Stimulated activated CD8-positive, alpha-beta memory T cell treated with anti-CD3 and anti-CD28 coated beads, Interleukin-4, amount 100 ng/mL, for 4 hours (primary cell): ENCODE measurements at regions not wholly inside any gene's neighbourhood (a gene's known extent, or its start where the extent isn't known, plus 50 kb on each side); places are given as distances from the start of the nearest gene placed in this dataset.

ENCODE experiments used
- DNase-seq, 2 donors: peaks; one replicate each; pipeline ENCODE4 v3.0.0-alpha.2; 2020; ENCODE audit warnings: low read depth in 2 of 2, low spot score in 1 of 2

GRCh38 chr6:147903931-147904330 lies 395.4 kb downstream of the SAMD5 start:
- no peak for DNase-seq

DNA sequence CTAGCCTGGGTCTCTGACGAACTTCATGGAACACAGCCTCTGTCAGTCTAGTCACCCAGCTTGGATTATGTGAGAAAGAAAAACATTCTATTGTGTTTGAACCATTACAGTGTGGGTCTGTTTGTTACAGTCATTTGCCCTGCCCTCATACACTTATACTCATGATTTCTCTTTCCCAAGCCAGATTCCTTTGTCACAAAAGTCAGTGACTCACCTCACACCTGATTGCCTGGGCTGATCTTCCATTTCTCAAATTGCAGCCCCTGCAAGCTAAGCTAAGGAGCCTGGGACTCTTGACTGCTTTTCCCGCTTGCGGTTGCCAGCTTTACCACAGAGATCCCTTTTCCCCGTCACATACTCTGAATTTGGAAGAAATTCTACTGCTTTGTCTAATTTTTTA lies 395.9 kb downstream of the SAMD5 start:
- DNase-seq: no peak

DNA sequence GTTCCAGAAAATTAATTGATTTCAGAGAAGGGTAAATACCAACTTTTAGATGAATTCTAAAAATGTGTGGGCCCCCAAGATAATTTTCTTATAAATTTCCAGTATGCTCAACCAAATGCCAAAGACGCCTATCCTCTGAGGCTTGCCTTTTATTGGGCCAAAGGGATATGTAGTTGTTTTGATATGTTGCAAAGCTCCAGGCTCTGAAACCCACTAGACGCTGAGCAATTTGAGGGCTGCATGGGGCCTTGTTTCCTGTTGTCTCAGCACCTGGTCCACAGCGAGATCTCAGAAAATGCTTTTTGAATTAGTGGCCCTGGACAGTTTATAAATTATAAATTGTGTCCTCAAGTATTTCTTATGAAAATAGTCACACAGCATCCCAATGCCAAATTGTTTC lies 397.2 kb downstream of the SAMD5 start:
- no peak for DNase-seq

DNA sequence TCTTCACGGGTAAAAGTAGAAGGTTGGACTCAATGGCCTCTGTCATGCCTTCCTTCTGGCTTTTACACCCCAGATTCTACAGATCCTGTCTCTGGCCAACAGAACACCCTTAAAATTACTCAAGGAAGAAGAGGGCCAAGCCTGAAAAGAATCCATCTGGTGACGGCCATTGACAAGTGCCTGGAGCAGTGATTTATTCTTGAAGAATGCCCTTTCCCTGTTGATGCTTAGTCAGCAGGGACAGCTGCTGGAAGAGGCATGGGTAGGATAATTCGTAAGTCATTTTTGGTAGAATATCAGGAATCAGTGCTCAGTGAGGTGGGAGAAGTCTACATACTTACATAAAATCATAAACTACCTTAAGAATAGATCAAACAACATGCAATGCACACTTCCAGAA lies 397.9 kb downstream of the SAMD5 start:
- DNase-seq: no peak

DNA sequence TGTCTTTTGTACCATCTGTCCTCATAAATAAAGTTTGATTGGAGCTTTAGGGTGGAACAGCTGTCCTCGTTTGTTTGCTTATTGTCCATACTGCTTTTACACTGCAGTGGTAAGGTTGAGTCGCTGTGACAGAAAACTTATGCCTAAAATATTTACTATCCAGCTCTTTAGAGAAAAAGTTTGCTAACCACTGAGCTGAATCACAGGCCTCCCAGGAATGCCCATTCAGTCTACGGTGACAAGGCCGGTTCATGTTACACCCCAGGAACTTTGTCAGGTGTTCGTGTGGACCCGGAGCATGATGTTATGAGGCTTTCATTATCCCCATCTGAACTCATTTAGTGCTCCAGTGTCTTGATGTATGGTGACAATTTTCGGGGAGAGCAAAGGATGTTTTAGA lies 401.1 kb downstream of the SAMD5 start:
- no peak for DNase-seq

GRCh38 chr6:147910281-147910680 lies 401.8 kb downstream of the SAMD5 start:
- DNase-seq: no peak

- DNase-seq: no peak
Measured at GRCh38 chr6:147911057-147911456, 402.6 kb downstream of the SAMD5 start.

DNA sequence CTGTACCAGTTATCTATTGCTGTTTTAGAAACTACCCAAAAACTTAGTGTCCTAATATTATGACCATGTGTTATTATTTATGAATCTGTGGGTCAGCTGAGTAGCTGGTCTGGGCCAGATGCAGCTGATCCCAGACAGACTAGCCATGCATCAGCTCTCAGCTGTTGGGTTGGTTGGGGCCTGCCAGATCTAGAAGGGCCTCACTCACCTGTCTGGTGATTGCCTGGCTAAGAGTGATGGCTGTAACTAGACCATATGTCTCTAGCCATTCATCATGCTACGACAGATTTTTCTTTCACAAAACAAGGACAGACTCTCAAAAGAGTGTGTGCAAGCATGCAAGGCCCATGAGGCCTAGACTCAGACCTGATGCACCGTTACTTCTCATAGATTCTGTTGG lies 403.2 kb downstream of the SAMD5 start:
- DNase-seq: no peak

GRCh38 chr6:147922799-147923198 lies 414.3 kb downstream of the SAMD5 start:
- DNase-seq: no peak

DNA sequence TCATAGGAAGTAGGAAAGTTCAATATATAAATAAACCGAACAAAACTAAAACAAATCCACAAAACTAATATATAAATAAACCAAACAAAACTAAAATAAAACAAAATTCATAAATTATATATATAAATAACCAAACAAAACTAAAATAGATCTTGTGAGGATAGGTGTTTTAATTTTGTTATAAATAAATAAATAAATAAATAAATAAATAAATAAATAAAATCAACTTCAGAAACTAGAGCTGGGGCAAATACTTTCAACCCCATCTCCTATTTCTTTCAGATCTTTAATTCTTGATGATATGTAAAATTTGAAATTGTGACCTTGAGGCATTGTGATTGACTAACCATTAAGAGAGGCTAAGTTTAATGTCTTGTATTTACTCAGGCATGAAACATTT lies 416.1 kb downstream of the SAMD5 start:
- no peak for DNase-seq

DNA sequence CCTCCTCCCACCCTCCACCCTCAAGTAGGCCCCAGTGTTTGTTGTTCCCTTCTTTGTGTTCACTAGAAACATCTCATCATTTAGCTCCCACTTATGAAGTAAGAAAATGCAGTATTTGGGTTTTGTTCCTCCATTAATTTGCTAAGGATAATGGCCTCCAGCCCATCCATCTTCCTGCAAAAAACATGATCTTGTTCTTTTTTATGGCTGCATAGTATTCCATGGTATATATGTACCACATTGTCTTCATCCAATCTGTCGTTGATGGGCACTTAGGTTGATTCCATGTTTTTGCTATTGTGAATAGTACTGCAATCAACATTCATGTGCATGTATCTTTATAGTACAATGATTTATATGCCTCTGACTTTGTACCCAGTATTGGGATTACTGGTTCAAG lies 416.8 kb upstream of the SASH1 start:
- no peak for DNase-seq

DNA sequence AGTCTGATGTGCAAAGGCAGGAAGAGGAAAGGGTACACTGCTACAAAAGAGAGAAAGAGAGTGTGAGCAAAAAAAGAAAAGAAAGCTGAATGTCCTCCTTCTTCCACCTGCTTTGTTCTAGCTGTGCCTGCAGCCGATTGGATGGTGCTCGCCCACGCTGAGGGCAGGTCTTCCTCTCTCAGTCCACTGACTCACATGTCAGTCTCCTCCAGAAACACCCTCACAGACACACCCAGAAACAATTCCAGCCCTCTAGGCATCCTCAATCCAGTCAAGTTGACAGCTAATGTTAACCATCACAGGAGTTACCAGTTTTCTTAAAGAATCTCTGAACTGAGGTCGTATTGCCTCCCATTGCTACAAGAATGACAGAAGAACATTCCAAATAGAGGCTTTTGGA lies 411.9 kb upstream of the SASH1 start:
- DNase-seq: no peak

DNA sequence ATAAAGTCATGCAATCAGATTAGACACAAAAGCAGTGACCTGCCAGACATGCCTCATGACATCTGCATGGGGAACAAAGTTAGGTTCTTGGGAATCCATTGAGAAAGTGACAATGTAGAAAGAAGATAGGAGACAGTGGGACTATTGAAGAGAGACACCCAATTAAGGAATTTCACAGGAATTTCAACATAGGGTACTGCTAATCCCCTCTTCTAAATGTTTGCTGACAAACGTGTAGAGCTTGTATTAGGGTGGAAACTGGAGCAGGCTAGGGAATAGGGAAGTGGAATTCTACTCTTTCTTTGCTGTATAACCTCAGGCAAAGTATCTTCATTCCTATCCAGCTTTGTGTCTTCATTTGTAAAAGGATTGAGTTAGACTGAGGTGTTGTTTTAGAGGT lies 409.4 kb upstream of the SASH1 start:
- no peak for DNase-seq

DNA sequence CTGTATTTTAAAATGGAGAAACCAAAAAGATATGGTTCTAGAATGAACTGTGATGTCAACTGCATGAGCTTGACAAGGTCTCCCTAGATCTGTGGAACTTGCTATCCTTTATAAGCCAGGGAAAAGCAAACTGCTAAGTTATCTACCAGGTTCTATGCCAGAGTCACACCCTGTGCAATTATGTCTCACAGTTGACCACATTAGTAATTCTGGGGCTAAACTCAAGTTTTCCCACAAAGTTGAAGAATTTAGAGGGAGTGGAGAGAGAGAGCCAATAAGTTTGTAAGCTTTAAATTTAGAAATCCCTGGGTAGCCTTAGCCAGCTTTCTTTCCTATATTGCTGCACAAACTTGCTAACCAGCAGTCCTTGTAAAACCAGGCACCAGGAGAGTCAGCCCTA lies 407.0 kb upstream of the SASH1 start:
- DNase-seq: no peak

- no peak for DNase-seq
Measured at GRCh38 chr6:147936703-147937470, 405.8 kb upstream of the SASH1 start.

GRCh38 chr6:147941143-147941542 lies 401.5 kb upstream of the SASH1 start:
- no peak for DNase-seq

- no peak for DNase-seq
Measured at GRCh38 chr6:147942363-147942762, 400.3 kb upstream of the SASH1 start.

DNA sequence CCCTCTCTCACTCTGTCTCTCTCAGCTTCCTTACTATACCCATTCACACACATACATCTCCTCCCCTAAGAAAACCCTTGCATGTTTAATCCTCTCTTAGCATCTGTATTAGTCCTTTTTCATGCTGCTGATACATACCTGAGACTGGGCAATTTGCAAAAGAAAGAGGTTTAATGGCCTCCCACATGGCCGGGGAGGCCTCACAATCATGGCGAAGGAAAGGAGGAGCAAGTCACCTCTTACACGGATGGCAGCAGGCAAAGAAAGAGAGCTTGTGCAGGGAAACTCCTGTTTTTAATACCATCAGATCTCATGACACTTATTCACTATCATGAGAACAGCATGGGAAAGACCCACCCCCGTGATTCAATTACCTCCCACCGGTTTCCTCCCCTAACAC lies 398.5 kb upstream of the SASH1 start:
- DNase-seq: no peak

DNA sequence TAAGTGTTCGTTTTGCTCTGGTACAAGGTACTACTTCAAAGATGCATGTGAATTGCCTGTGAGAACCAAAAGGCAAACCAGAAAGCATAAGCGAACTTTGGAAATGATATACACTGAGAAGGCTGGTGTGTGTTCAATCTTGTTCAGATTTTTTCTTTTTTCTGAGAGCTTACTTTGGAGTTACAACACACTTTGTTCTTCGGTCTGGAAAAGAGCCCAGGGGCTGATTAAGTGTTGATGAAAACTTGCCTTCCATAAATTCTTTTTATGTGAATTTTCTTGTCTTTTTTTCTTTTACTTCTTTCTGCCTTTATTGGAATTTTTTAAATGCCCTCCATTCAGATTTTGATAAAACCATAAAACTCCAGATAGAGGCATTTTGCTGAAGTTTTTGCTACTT lies 395.1 kb upstream of the SASH1 start:
- DNase-seq: no peak

GRCh38 chr6:147949981-147950622 lies 392.5 kb upstream of the SASH1 start:
- DNase-seq: no peak

DNA sequence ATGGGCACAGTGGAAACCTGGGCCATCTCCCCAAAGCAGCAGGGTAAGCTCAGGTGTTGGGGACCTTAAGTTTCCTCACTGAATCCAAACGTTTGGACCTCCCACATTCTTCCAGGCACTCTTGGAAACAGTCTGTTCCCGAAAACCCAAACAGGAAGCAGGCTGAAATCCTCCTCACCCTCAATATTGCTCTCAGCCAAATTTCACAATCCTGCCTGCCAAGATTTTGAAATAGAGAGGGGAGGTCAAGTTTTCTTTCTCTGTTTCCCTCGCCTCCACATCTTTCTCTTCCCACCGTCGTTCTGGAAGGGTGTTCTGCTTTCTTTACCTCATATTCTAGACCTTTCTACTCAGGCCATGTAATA lies 392.0 kb upstream of the SASH1 start:
- no peak for DNase-seq

- DNase-seq: no peak
Measured at GRCh38 chr6:147951726-147952125, 390.9 kb upstream of the SASH1 start.

- no peak for DNase-seq
Measured at GRCh38 chr6:147954938-147955337, 387.7 kb upstream of the SASH1 start.
